HCT116 (cell line): ENCODE measurements at regions not wholly inside any gene's neighbourhood (a gene's known extent, or its start where the extent isn't known, plus 50 kb on each side); places are given as distances from the start of the nearest gene placed in this dataset.

ENCODE experiments used
- CEBPB ChIP-seq: IDR thresholded peaks from 2 replicates; pipeline ENCODE4 v1.6.1; 2012; ENCODE audit warnings: low read depth
- EZH2 ChIP-seq: fragments of 200-600 bp; sonication (generic); IDR thresholded peaks from 2 replicates; pipeline ENCODE4 v1.6.1; 2017; ENCODE audit warnings: antibody characterized with exemption, mixed run types
- FOSL1 ChIP-seq: IDR thresholded peaks from 2 replicates; pipeline ENCODE4 v1.6.1; 2012; ENCODE audit warnings: low read depth
- JUND ChIP-seq: IDR thresholded peaks from 2 replicates; pipeline ENCODE4 v1.6.1; 2012
- POLR2A ChIP-seq: IDR thresholded peaks from 2 replicates; pipeline ENCODE4 v1.7.0; 2011; ENCODE audit warnings: borderline replicate concordance; ENCODE audit not compliant: insufficient read depth, insufficient read length; ENCODE audit errors: extremely low read depth
- POLR2AphosphoS5 ChIP-seq: IDR thresholded peaks from 2 replicates; pipeline ENCODE4 v1.6.1; 2011; ENCODE audit warnings: mild to moderate bottlenecking, low read depth, low read length, moderate library complexity
- TCF7L2 ChIP-seq: IDR thresholded peaks from 2 replicates; pipeline ENCODE4 v1.7.0; 2011; ENCODE audit warnings: borderline replicate concordance, inconsistent platforms; ENCODE audit not compliant: insufficient read depth, insufficient read length; ENCODE audit errors: extremely low read depth
- YY1 ChIP-seq: IDR thresholded peaks from 2 replicates; pipeline ENCODE4 v1.6.1; 2011; ENCODE audit warnings: low read length, low read depth, moderate library complexity, mild to moderate bottlenecking; ENCODE audit not compliant: insufficient replicate concordance; ENCODE audit errors: extremely low read depth
- ZNF274 ChIP-seq: fragments of 200-500 bp; sonication (Bioruptor generic); IDR thresholded peaks from 2 replicates; pipeline ENCODE4 v1.6.1; 2014; ENCODE audit warnings: mild to moderate bottlenecking, low read depth, low read length, inconsistent platforms
- TF ChIP-seq, protein P1 (sequence below), 3 experiments: fragments of 200-600 bp in 1 of 3; sonication (generic) in 1 of 3; IDR thresholded peaks in 2 of 3; conservative IDR thresholded peaks in 1 of 3; 2 replicates each; pipeline ENCODE4 v1.5.1; 2012 to 2017; ENCODE audit warnings: low read depth in 2 of 3, low read length in 2 of 3, antibody characterized with exemption in 1 of 3, borderline replicate concordance in 1 of 3, control low read depth in 1 of 3, mild to moderate bottlenecking in 1 of 3, mixed read lengths in 1 of 3, mixed run types in 1 of 3, moderate library complexity in 1 of 3; ENCODE audit not compliant: insufficient read depth in 1 of 3
- TF ChIP-seq, protein P2 (sequence below): IDR thresholded peaks from 2 replicates; pipeline ENCODE4 v1.6.1; 2012; ENCODE audit warnings: low read depth
- TF ChIP-seq, protein P3 (sequence below): IDR thresholded peaks from 2 replicates; pipeline ENCODE4 v1.6.1; 2012
- TF ChIP-seq, protein P4 (sequence below): IDR thresholded peaks from 2 replicates; pipeline ENCODE4 v1.6.1; 2012

DNA sequence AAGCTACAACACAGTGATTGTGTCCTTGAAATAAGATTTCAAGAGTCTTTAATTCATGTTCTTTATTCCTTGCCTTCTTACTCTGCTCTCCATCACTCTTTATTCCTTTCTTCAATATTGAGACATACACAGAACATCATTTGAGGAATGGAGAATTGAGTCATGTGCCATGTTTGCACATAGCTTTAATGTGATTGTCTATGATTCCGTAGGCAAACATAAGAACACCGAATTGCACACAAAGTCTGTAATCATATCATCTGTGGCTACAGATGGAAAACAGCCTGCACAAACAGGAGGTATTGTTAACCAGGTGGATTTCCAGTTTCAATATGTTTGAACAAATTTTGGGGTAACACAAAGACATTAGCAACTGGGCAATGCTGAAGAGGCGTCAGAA is 571.6 kb upstream of the GJE1 start:
- TF ChIP-seq POLR2AphosphoS5 (no peak), TCF7L2 (no peak), FOSL1 (no peak), POLR2A (no peak), YY1 (no peak), JUND (no peak), CEBPB (no peak), ZNF274 (no peak), EZH2 (no peak)
- TF ChIP-seq, protein P1, sequence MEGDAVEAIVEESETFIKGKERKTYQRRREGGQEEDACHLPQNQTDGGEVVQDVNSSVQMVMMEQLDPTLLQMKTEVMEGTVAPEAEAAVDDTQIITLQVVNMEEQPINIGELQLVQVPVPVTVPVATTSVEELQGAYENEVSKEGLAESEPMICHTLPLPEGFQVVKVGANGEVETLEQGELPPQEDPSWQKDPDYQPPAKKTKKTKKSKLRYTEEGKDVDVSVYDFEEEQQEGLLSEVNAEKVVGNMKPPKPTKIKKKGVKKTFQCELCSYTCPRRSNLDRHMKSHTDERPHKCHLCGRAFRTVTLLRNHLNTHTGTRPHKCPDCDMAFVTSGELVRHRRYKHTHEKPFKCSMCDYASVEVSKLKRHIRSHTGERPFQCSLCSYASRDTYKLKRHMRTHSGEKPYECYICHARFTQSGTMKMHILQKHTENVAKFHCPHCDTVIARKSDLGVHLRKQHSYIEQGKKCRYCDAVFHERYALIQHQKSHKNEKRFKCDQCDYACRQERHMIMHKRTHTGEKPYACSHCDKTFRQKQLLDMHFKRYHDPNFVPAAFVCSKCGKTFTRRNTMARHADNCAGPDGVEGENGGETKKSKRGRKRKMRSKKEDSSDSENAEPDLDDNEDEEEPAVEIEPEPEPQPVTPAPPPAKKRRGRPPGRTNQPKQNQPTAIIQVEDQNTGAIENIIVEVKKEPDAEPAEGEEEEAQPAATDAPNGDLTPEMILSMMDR (IDR thresholded peaks at IDR 0.05 in 2 of 3, conservative IDR thresholded peaks at IDR 0.05 in 1 of 3; ENCODE audit: borderline replicate concordance in 1 of 3, insufficient read depth in 1 of 3, low read depth in 2 of 3, low read length in 2 of 3) = no peak
- TF ChIP-seq, protein P2, sequence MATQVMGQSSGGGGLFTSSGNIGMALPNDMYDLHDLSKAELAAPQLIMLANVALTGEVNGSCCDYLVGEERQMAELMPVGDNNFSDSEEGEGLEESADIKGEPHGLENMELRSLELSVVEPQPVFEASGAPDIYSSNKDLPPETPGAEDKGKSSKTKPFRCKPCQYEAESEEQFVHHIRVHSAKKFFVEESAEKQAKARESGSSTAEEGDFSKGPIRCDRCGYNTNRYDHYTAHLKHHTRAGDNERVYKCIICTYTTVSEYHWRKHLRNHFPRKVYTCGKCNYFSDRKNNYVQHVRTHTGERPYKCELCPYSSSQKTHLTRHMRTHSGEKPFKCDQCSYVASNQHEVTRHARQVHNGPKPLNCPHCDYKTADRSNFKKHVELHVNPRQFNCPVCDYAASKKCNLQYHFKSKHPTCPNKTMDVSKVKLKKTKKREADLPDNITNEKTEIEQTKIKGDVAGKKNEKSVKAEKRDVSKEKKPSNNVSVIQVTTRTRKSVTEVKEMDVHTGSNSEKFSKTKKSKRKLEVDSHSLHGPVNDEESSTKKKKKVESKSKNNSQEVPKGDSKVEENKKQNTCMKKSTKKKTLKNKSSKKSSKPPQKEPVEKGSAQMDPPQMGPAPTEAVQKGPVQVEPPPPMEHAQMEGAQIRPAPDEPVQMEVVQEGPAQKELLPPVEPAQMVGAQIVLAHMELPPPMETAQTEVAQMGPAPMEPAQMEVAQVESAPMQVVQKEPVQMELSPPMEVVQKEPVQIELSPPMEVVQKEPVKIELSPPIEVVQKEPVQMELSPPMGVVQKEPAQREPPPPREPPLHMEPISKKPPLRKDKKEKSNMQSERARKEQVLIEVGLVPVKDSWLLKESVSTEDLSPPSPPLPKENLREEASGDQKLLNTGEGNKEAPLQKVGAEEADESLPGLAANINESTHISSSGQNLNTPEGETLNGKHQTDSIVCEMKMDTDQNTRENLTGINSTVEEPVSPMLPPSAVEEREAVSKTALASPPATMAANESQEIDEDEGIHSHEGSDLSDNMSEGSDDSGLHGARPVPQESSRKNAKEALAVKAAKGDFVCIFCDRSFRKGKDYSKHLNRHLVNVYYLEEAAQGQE = no peak
- TF ChIP-seq, protein P3, sequence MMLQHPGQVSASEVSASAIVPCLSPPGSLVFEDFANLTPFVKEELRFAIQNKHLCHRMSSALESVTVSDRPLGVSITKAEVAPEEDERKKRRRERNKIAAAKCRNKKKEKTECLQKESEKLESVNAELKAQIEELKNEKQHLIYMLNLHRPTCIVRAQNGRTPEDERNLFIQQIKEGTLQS = no peak
- TF ChIP-seq, protein P4, sequence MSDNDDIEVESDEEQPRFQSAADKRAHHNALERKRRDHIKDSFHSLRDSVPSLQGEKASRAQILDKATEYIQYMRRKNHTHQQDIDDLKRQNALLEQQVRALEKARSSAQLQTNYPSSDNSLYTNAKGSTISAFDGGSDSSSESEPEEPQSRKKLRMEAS = no peak
